ENCODE measurements at regions not wholly inside any gene's neighbourhood (a gene's known extent, or its start where the extent isn't known, plus 50 kb on each side); places are given as distances from the start of the nearest gene placed in this dataset.
"Not testable (repeated sequence)": the region's sequence is repeated elsewhere in the genome, so short reads cannot be mapped to it uniquely, and the experiment has no call there.

- H3K4me3 ChIP-seq = no peak overlapping the region
- no peaks in the 10 kb centered on the region for H3K9me3 ChIP-seq (ENCODE audit: insufficient read depth, low read depth)
- DNase-seq = no peak
- CTCF ChIA-PET = no interaction called here
- intact Hi-C loops (cut with micrococcal nuclease; ENCODE audit: unreplicated experiment) = no loop called here
- H3K4me1 ChIP-seq (replicated peaks; ENCODE audit: insufficient read depth) = no peaks in the 10 kb centered on the region
- H3F3A ChIP-seq (ENCODE audit: insufficient read depth, low read depth) = no peaks in the 10 kb centered on the region
- no peak overlapping the region for H3K4me2 ChIP-seq
- H3K9me2 ChIP-seq (ENCODE audit: insufficient read depth) = no peaks in the 10 kb centered on the region
- no peak overlapping the region for H2AFZ ChIP-seq
- no peaks in the 10 kb centered on the region for H3K27me3 ChIP-seq (ENCODE audit: insufficient read depth, low read depth)
- POLR2A ChIA-PET (ENCODE audit: unreplicated experiment) = no interaction called here
- no peaks in the 10 kb centered on the region for H3K79me2 ChIP-seq (ENCODE audit: low read depth)
- BruUV-seq (replicated peaks) = no TSS peak
- TF ChIP-seq CTCF (conservative IDR thresholded peaks at IDR 0.05) (no peak), EZH2 (IDR thresholded peaks at IDR 0.05; ENCODE audit: low read depth) (no peak)
- no peaks in the 10 kb centered on the region for H3K36me3 ChIP-seq (ENCODE audit: low read depth)
- H4K20me1 ChIP-seq (ENCODE audit: insufficient read depth) = no peaks in the 10 kb centered on the region
- H3K27ac ChIP-seq = no peak overlapping the region
These were observed 112.5 kb upstream of the EMCN start for GRCh38 chr4:100630341-100630740.

GRCh38 chr4:100609810-100610209 lies 92.0 kb upstream of the EMCN start:
- DNase-seq = no peak
- no TSS peak for BruUV-seq (replicated peaks)
- no peaks in the 10 kb centered on the region for H3K27me3 ChIP-seq (ENCODE audit: insufficient read depth, low read depth)
- intact Hi-C loops (cut with micrococcal nuclease; ENCODE audit: unreplicated experiment) = no loop called here
- no peaks in the 10 kb centered on the region for H3K79me2 ChIP-seq (ENCODE audit: low read depth)
- H3K4me2 ChIP-seq = no peak overlapping the region
- H3K9me2 ChIP-seq (ENCODE audit: insufficient read depth) = no peaks in the 10 kb centered on the region
- ChIA-PET POLR2A (ENCODE audit: unreplicated experiment) (no interaction called here), CTCF (no interaction called here)
- H3K36me3 ChIP-seq (ENCODE audit: low read depth) = no peaks in the 10 kb centered on the region
- no peak overlapping the region for H3K27ac ChIP-seq
- no peak overlapping the region; the same call in 1 of the 2 replicates for H2AFZ ChIP-seq
- no peak for TF ChIP-seq CTCF (conservative IDR thresholded peaks at IDR 0.05)
- no peak for TF ChIP-seq EZH2 (IDR thresholded peaks at IDR 0.05; ENCODE audit: low read depth)
- H3K9me3 ChIP-seq (ENCODE audit: insufficient read depth, low read depth) = no peaks in the 10 kb centered on the region
- H3K4me3 ChIP-seq = no peak overlapping the region
- H3K4me1 ChIP-seq (replicated peaks; ENCODE audit: insufficient read depth) = no peaks in the 10 kb centered on the region
- no peaks in the 10 kb centered on the region for H4K20me1 ChIP-seq (ENCODE audit: insufficient read depth)
- H3F3A ChIP-seq (ENCODE audit: insufficient read depth, low read depth) = no peaks in the 10 kb centered on the region

GRCh38 chr4:100608651-100609050 lies 90.8 kb upstream of the EMCN start:
- H3F3A ChIP-seq (ENCODE audit: insufficient read depth, low read depth); H3K9me3 ChIP-seq (ENCODE audit: insufficient read depth, low read depth); H3K36me3 ChIP-seq (ENCODE audit: low read depth); H3K79me2 ChIP-seq (ENCODE audit: low read depth); H3K4me2 ChIP-seq; H2AFZ ChIP-seq; H3K27me3 ChIP-seq (ENCODE audit: insufficient read depth, low read depth); H4K20me1 ChIP-seq (ENCODE audit: insufficient read depth); CTCF ChIA-PET; H3K4me3 ChIP-seq; H3K4me1 ChIP-seq (replicated peaks; ENCODE audit: insufficient read depth); H3K9me2 ChIP-seq (ENCODE audit: insufficient read depth); H3K27ac ChIP-seq; BruUV-seq (replicated peaks); intact Hi-C loops (cut with micrococcal nuclease; ENCODE audit: unreplicated experiment); DNase-seq: not testable (repeated sequence)
- POLR2A ChIA-PET (ENCODE audit: unreplicated experiment) = interaction anchor here (0.7 kb wide), 1 partner anchor 28 kb away, joined by 3 read pairs; no protein-coding TSS in a partner anchor

GRCh38 chr4:100605144-100605543 lies 87.3 kb upstream of the EMCN start:
- Histone ChIP-seq H3F3A (ENCODE audit: insufficient read depth, low read depth) (no peaks in the 10 kb centered on the region), H3K4me2 (no peak overlapping the region), H3K27me3 (ENCODE audit: insufficient read depth, low read depth) (no peaks in the 10 kb centered on the region), H3K4me1 (replicated peaks; ENCODE audit: insufficient read depth) (no peaks in the 10 kb centered on the region), H3K36me3 (ENCODE audit: low read depth) (no peaks in the 10 kb centered on the region), H3K9me2 (ENCODE audit: insufficient read depth) (no peaks in the 10 kb centered on the region), H3K27ac (no peak overlapping the region), H2AFZ (no peak overlapping the region), H3K79me2 (ENCODE audit: low read depth) (no peaks in the 10 kb centered on the region), H3K4me3 (no peak overlapping the region), H3K9me3 (ENCODE audit: insufficient read depth, low read depth) (no peaks in the 10 kb centered on the region), H4K20me1 (ENCODE audit: insufficient read depth) (no peaks in the 10 kb centered on the region)
- TF ChIP-seq CTCF (conservative IDR thresholded peaks at IDR 0.05) (no peak), EZH2 (IDR thresholded peaks at IDR 0.05; ENCODE audit: low read depth) (no peak)
- DNase-seq = no peak
- intact Hi-C loops (cut with micrococcal nuclease; ENCODE audit: unreplicated experiment) = no loop called here
- BruUV-seq (replicated peaks) = no TSS peak
- ChIA-PET POLR2A (ENCODE audit: unreplicated experiment) (no interaction called here), CTCF (no interaction called here)
